HEK293T (cell line): ENCODE measurements at regions not wholly inside any gene's neighbourhood (a gene's known extent, or its start where the extent isn't known, plus 50 kb on each side); places are given as distances from the start of the nearest gene placed in this dataset.

ENCODE experiments used
- BHLHE40 ChIP-seq: fragments of 450-650 bp; IDR thresholded peaks from 2 replicates; pipeline ENCODE4 v1.6.1; 2016; ENCODE audit warnings: mild to moderate bottlenecking, moderate library complexity, borderline replicate concordance
- ELF4 ChIP-seq: fragments of 450-650 bp; IDR thresholded peaks from 2 replicates; pipeline ENCODE4 v1.6.1; 2017; ENCODE audit warnings: antibody characterized with exemption
- FOXA1 ChIP-seq: fragments of 450-650 bp; IDR thresholded peaks from 2 replicates; pipeline ENCODE4 v1.6.1; 2016; ENCODE audit warnings: mild to moderate bottlenecking
- FOXK2 ChIP-seq: fragments of 450-650 bp; IDR thresholded peaks from 2 replicates; pipeline ENCODE4 v1.6.1; 2016; ENCODE audit warnings: mild to moderate bottlenecking
- FOXM1 ChIP-seq: fragments of 450-650 bp; IDR thresholded peaks from 2 replicates; pipeline ENCODE4 v1.6.1; 2017; ENCODE audit warnings: mild to moderate bottlenecking, borderline replicate concordance
- HDGF ChIP-seq: fragments of 450-650 bp; IDR thresholded peaks from 2 replicates; pipeline ENCODE4 v1.6.1; 2017; ENCODE audit warnings: antibody characterized with exemption, borderline replicate concordance
- SP1 ChIP-seq: fragments of 450-650 bp; IDR thresholded peaks from 2 replicates; pipeline ENCODE4 v1.6.1; 2017
- SUZ12 ChIP-seq: fragments of 450-650 bp; IDR thresholded peaks from 2 replicates; pipeline ENCODE4 v1.6.1; 2016; ENCODE audit warnings: mild to moderate bottlenecking
- TARDBP ChIP-seq: fragments of 450-650 bp; IDR thresholded peaks from 2 replicates; pipeline ENCODE4 v1.6.1; 2016
- ZNF384 ChIP-seq: fragments of 450-650 bp; IDR thresholded peaks from 2 replicates; pipeline ENCODE4 v1.6.1; 2016

GRCh38 chr9:129379886-129380285, 201.8 kb upstream of the IER5L start:
- no peak for TF ChIP-seq FOXK2
- TF ChIP-seq ELF4, result no peak
- no peak for TF ChIP-seq SUZ12
- TF ChIP-seq FOXA1, result no peak
- TF ChIP-seq SP1, result no peak
- no peak for TF ChIP-seq TARDBP
- TF ChIP-seq HDGF, result no peak
- TF ChIP-seq BHLHE40, result no peak
- TF ChIP-seq ZNF384, result no peak
- no peak for TF ChIP-seq FOXM1
